Heart left ventricle (tissue), 13 donors: ENCODE measurements at regions not wholly inside any gene's neighbourhood (a gene's known extent, or its start where the extent isn't known, plus 50 kb on each side); places are given as distances from the start of the nearest gene placed in this dataset.

Source experiments
- POLR2A ChIP-seq, 2 donors: fragments of 450-650 bp; IDR thresholded peaks; one replicate each; pipeline ENCODE4 v1.6.1; 2017; ENCODE audit warnings: antibody characterized with exemption in 2 of 2, mild to moderate bottlenecking in 2 of 2, moderate library complexity in 2 of 2
- TF ChIP-seq, protein P1 (sequence below), 12 donors: fragments of 200-600 bp; sonication (generic) in 4 of 12; IDR thresholded peaks; one replicate each; pipeline versions ENCODE4 v1.5.0 to v1.8.0; 2018 to 2022; ENCODE audit warnings: antibody characterized with exemption in 12 of 12, mild to moderate bottlenecking in 5 of 12
- donor health status: ischemic (EF 13 %, LVEDD 7.1; RV severe dilation, severe dysfunction).
- donor health status: DM: no; HTN: yes; CAD: no.
- donor health status: DM: no; HTN: no; CAD: no.
- donor health status: ischemic (EF 25% LVEDD 6.9; RV normal size, moderate dysfunction).
- donor health status: ischemic (EF 25% LVEDD 5.7; RV mildly dilated, moderate dysfunction).
- donor health status: ischemic (EF 35%, LVEDD 5.7; RV mildly dilated, moderate dysfunction).
- donor health status: nonischemic (EF 11% LVEDD 7.7; RV severe dilation, severe dysfunction).
- donor health status: DM: yes; HTN: yes; CAD: no.
- donor health status: PGD.
- donor health status: ischemic (EF 29% LVEDD 5.4; RV normal size, mild dysfunction).
- donor health status: nonischemic (EF 23%, LVEDD 6.1; RV moderate dilation, normal function).

DNA sequence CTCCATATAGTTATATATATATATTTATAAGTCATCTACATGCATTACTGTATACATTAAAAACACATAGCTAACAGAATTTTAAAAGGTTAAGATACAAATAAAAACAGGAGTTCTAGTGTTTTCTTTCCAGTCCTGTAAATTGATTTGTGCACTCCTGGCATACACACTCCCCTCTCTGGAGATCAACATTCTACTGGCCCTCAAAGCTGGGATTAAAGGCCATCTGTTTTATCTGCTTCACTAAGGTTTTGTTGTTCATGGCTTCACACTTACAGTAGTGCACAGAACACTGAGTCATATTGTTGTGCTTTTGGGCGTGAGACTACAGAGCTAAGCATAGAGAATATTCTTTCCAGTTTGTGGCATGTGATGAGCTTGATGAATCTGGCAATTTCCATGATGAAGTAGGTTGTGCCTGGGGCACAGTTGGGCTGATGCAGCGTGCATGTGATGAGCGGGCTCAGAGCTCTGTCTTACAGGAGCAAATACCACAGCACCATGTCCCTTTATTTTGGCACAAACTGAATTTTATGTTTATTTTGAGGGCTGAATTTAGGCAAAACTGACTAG lies 98.2 kb downstream of the TAF11L14 start:
- no peak for TF ChIP-seq POLR2A (IDR thresholded peaks at IDR 0.05)
- TF ChIP-seq, protein P1, sequence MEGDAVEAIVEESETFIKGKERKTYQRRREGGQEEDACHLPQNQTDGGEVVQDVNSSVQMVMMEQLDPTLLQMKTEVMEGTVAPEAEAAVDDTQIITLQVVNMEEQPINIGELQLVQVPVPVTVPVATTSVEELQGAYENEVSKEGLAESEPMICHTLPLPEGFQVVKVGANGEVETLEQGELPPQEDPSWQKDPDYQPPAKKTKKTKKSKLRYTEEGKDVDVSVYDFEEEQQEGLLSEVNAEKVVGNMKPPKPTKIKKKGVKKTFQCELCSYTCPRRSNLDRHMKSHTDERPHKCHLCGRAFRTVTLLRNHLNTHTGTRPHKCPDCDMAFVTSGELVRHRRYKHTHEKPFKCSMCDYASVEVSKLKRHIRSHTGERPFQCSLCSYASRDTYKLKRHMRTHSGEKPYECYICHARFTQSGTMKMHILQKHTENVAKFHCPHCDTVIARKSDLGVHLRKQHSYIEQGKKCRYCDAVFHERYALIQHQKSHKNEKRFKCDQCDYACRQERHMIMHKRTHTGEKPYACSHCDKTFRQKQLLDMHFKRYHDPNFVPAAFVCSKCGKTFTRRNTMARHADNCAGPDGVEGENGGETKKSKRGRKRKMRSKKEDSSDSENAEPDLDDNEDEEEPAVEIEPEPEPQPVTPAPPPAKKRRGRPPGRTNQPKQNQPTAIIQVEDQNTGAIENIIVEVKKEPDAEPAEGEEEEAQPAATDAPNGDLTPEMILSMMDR (IDR thresholded peaks at IDR 0.05), result no peak
